HG02571 (cell line): ENCODE measurements at regions not wholly inside any gene's neighbourhood (a gene's known extent, or its start where the extent isn't known, plus 50 kb on each side); places are given as distances from the start of the nearest gene placed in this dataset.

ENCODE experiments used
- ATAC-seq: cut with Tn5 transposase; IDR thresholded peaks from one replicate; pipeline ENCODE4 v1.9.1; 2021; ENCODE audit warnings: mild to moderate bottlenecking, moderate library complexity; ENCODE audit not compliant: unreplicated experiment

- ATAC-seq: no peak
Observed at GRCh38 chr22:48528221-48528915, 1299.3 kb downstream of the BRD1 start.

DNA sequence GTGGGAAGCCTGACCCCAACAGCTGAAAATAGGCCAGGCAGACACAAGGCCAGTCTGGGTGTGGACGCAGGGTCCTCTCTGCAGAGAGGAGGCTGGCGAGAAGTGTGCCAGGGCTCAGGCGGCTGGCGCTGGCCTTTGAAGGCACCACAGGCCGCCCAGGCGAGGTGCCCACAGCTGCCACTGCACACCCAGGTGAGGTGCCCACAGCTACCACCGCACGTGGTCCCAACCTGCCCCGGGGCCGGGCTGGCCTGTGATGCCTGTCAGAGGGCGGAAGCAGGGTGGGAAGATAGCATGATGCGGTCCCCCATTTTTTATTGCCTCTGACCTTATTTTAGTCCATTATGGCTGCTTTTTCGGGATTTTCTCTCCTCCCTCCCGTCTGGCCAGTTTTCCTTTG lies 1303.9 kb downstream of the BRD1 start:
- no peak for ATAC-seq

GRCh38 chr22:48523091-48523490 lies 1304.6 kb downstream of the BRD1 start:
- ATAC-seq: no peak

DNA sequence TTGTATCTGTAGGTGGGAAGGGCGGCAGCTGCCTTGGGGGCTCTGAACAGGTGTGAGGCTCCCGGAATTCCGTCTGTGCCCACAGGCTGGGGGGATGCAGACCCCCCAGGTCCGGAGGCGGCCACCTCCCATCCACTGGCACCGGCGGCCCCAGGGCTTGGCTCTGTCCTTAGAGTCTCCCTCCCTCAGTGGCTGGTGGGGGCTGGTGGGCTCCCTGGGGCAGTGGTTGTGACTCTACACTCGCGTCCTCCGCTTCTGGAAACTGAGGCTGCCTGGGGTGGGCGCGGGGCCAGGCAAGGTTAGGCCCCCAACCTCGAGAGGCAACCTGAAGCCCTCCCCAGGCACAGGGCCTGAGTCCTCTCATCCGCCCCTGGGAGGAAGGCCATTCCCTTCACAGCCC lies 1305.4 kb downstream of the BRD1 start:
- ATAC-seq: no peak

GRCh38 chr22:48520884-48521588 lies 1306.6 kb downstream of the BRD1 start:
- no peak for ATAC-seq

- ATAC-seq: no peak
Observed at GRCh38 chr22:48520207-48520606, 1307.5 kb downstream of the BRD1 start.

DNA sequence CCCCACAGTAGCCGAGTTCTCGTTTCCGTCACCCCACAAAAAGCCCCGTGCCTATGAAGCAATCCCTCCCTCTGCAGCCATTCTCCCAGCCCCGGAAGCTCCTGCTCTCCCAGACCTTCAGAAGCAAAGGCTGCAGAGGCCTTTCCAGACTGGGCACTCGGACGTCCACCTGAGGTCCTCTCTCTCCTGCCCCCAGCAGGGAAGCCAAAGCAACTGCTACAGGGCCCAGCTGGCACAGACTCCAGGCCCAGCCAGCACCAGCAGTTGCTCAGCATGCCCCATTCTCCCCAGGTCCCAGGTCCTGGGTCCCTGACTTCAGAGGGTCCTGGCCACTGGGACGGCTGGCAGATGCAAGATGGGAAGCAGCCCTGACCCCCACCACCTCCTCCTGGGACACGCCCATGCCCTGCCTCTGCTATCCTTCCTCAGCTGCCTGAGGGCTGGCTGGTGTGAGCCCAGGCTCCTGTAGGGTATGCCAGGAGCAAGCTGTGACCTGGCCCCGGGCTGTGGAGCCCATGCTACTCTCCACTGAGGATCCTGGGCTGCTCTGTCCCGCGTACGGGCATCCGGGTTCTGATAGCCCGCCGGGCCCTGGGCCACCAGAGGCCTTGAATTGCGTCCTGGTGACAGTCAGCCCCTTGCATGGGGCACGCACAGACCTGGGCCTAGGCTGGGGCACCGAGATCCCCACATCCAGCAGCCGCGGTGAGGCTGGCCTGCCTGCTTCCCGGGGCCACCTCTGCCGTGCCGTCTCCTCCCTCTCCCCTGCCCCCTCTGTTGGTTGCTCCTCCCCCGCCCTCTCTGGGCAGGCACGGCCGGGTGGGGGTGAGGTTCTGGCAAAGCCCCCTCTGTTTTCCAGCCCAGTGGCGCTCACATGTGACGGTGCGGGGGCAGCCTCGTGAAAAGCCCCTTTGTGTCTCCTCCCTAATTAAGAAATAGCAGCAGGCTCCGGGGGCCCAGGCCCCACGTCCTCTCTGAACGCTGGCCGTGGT lies 1310.3 kb downstream of the BRD1 start:
- no peak for ATAC-seq

- ATAC-seq: no peak
Observed at GRCh38 chr22:48516571-48516970, 1311.1 kb downstream of the BRD1 start.

- ATAC-seq: no peak
Observed at GRCh38 chr22:48515571-48516200, 1312.0 kb downstream of the BRD1 start.

DNA sequence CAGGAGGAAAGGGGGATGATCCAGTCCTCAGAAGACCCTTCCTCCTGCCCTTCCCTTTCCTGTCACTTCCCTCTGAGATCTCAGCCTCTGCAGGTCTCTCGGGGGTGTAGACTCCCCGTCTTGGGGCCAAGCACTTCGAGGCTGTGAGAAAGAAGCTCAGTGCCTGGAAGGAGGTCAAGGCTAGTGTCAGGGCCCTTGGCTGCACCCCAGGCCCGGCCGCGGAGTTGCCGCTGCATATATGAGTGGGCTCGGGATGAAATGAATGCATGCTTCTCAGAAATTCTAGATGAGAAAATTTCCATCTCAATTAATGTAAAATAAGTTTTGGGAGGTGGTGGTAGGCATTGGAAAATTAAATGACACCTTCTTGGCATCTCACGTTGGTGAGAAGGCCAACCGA lies 1313.7 kb downstream of the BRD1 start:
- ATAC-seq: no peak

GRCh38 chr22:48513446-48513845 lies 1314.2 kb downstream of the BRD1 start:
- ATAC-seq: no peak

GRCh38 chr22:48511781-48512327 lies 1315.8 kb downstream of the BRD1 start:
- no peak for ATAC-seq

DNA sequence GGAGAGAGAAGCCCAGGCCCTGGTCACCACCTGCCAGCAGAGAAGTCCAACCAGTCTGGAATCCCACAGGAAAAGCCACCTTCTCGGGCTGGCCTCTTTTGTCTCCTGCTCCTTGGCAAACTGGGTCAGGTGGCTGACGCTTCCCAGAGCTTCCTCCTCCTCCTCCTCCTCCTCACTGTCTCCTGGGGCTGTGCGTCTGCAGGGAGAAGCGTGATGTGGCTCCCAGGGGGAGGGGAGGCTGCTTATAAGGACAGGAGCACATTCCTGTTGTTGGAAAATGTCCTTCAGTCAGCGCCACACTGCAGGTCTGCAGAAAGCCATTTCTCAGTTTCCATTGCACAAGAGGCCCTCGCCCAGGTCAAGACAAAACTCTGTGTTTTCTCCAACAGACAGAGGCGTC lies 1316.5 kb downstream of the BRD1 start:
- no peak for ATAC-seq

GRCh38 chr22:48510599-48510998 lies 1317.1 kb downstream of the BRD1 start:
- no peak for ATAC-seq

DNA sequence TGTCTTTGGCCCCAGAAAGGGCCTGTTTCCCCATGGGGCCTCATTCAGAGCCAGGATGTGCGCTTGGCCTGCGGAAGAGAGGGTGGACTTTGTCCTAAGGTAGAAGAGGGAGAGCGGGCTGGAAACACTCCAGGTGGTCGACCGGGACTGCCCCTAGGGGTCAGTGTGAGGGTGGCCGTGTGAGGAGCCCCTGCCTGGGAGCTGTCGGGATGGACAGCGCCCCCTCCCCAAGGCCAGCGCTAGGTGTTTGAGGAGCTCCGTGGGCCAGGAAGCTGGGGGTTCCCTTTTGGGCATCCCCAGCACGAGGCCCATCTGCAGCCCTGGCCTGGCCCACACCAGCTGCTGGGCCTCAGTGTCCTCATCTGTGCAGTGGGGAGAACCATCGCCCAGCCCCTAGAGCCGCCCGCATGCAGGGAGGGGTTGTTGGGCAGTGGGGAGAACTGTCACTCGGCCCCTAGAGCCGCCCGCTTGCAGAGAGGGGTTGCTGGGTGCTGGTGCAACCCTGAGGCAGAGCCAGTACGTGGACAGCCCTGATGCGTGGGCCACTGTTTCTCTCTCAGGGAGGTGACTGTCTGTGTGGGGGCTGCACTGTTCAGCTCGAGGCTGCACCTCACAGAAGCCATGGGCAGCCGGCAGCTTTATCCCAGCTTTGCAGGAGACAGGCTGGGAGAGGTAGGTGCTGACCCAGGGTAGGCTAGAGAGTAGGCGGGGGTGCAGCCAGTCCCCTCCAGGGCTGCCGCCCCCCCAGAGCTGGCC lies 1319.9 kb downstream of the BRD1 start:
- ATAC-seq: no peak

- ATAC-seq: no peak
Observed at GRCh38 chr22:48507171-48507570, 1320.5 kb downstream of the BRD1 start.

DNA sequence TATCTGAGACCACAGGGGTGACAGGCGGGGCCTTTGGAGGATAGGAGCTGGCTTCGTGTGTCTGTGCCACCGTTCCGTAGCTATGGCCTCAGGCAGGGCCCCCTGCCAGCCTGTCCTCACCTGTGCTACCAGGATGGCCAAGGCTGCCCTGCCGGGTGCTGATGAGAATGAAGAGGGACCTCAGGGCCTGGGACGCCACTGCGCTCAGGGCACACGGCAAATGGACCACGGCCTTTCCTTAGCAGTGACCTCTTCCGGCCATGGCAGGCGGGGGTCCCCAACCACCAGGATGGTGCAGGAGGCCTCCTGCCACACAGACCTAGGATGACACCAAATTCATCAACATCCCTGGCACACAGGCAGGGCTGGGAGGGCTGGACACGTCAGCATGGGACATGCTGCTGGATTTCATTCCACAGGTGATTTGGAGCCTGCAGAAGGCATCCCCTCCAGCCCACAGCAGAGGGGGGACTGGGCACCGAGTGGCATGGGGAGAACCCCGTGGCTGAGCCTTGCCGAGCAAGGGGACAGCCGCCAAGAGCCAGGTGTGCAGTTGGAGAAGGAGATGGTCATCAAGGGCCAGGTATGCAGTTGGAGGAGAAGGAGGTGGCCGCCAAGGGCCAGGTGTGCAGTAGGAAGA lies 1321.0 kb downstream of the BRD1 start:
- no peak for ATAC-seq

DNA sequence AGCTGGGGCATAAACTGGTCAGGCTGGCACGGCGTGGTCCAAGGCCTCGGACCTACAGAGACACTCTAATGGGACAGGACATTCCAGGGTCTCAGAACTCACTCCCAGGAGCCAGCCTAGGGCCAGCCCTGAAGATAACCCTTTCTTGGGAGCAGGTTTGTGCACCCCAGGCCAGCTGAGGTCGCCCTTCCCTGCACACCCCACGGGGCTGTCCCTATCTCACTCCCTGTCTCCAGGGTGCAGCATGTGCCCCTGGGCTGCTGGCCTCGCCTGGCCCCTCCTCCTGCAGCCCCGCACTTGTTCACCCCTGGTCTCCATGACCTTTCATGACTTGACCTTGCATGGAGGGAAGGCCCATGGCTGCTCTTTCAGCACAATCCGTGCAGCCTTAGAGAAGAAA lies 1321.8 kb downstream of the BRD1 start:
- ATAC-seq: no peak

GRCh38 chr22:48504519-48505140 lies 1323.0 kb downstream of the BRD1 start:
- ATAC-seq: no peak
